ENCODE measurements at regions not wholly inside any gene's neighbourhood (a gene's known extent, or its start where the extent isn't known, plus 50 kb on each side); places are given as distances from the start of the nearest gene placed in this dataset.

DNA sequence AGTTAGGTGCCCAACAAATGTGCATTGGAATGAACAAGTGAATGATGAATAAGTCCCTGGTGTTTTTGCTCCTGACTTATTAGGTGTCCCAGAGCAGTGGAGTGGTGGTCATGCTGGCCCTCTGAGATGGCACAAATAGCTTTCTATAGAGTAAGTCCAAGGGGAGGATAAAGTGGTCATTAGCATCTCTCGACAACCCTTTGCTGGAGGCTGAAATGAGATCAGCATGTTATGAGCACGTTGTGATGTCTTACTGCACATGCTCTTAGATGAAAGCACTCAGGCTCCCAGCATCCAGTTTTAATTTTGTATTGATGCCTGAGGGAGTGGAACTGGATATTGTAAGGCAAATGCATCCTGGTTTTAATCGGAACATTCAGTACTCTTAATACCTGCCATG is 326.2 kb downstream of the RFC3 start:
- TF ChIP-seq OSR1 (CRISPR knock-in tag; IDR thresholded peaks at IDR 0.05) = no peak
- no peak for TF ChIP-seq ZFP30 (CRISPR knock-in tag; IDR thresholded peaks at IDR 0.05)
- no peak for TF ChIP-seq ZNF565 (CRISPR knock-in tag; conservative IDR thresholded peaks at IDR 0.05; ENCODE audit: low read depth)
- no peak for TF ChIP-seq RARB (CRISPR knock-in tag; IDR thresholded peaks at IDR 0.05)
- no peak for TF ChIP-seq ZNF70 (CRISPR knock-in tag; IDR thresholded peaks at IDR 0.05)
- TF ChIP-seq, protein P1, sequence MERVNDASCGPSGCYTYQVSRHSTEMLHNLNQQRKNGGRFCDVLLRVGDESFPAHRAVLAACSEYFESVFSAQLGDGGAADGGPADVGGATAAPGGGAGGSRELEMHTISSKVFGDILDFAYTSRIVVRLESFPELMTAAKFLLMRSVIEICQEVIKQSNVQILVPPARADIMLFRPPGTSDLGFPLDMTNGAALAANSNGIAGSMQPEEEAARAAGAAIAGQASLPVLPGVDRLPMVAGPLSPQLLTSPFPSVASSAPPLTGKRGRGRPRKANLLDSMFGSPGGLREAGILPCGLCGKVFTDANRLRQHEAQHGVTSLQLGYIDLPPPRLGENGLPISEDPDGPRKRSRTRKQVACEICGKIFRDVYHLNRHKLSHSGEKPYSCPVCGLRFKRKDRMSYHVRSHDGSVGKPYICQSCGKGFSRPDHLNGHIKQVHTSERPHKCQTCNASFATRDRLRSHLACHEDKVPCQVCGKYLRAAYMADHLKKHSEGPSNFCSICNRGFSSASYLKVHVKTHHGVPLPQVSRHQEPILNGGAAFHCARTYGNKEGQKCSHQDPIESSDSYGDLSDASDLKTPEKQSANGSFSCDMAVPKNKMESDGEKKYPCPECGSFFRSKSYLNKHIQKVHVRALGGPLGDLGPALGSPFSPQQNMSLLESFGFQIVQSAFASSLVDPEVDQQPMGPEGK (CRISPR knock-in tag; IDR thresholded peaks at IDR 0.05; ENCODE audit: borderline replicate concordance) = no peak

All from SK-N-SH treated with all-trans-retinoic acid at 6 μM for 48 hours (cell line).